Upper lobe of left lung (tissue), 4 donors: ENCODE measurements at regions not wholly inside any gene's neighbourhood (a gene's known extent, or its start where the extent isn't known, plus 50 kb on each side); places are given as distances from the start of the nearest gene placed in this dataset.

Source experiments
- POLR2A ChIP-seq, 4 donors: fragments of 450-650 bp; IDR thresholded peaks; one replicate each; pipeline ENCODE4 v1.5.1; 2016 to 2017; ENCODE audit warnings: antibody characterized with exemption in 4 of 4, mild to moderate bottlenecking in 2 of 4
- TF ChIP-seq, protein P1 (sequence below), 6 experiments: fragments of 450-650 bp in 4 of 6; fragments of 200-600 bp in 2 of 6; sonication (generic) in 2 of 6; IDR thresholded peaks; one replicate each; pipeline ENCODE4 v1.5.1; 2016 to 2019; ENCODE audit warnings: antibody characterized with exemption in 6 of 6

DNA sequence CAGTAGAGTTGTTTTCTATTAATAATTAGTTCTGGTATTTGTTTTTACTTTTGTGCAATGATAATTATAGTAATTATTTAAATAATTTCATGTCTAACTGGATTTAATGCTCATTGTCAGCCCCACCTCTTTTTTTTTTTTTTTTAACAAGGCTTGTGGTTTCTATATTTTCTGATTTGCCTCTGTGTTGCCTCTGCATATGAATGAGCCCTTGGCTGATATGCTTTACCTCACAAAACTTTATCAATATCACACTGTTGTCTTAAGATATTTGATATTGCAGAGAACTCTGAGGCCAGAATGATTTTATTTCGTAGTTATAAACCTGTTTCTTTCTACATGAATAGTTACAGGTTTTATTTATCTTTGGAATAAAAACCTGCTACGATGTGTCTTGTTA lies 116.2 kb upstream of the ATP2B1 start:
- TF ChIP-seq POLR2A (IDR thresholded peaks at IDR 0.05) = no peak
- TF ChIP-seq, protein P1, sequence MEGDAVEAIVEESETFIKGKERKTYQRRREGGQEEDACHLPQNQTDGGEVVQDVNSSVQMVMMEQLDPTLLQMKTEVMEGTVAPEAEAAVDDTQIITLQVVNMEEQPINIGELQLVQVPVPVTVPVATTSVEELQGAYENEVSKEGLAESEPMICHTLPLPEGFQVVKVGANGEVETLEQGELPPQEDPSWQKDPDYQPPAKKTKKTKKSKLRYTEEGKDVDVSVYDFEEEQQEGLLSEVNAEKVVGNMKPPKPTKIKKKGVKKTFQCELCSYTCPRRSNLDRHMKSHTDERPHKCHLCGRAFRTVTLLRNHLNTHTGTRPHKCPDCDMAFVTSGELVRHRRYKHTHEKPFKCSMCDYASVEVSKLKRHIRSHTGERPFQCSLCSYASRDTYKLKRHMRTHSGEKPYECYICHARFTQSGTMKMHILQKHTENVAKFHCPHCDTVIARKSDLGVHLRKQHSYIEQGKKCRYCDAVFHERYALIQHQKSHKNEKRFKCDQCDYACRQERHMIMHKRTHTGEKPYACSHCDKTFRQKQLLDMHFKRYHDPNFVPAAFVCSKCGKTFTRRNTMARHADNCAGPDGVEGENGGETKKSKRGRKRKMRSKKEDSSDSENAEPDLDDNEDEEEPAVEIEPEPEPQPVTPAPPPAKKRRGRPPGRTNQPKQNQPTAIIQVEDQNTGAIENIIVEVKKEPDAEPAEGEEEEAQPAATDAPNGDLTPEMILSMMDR (IDR thresholded peaks at IDR 0.05) = no peak
